Natural killer cell (primary cell): ENCODE measurements at regions not wholly inside any gene's neighbourhood (a gene's known extent, or its start where the extent isn't known, plus 50 kb on each side); places are given as distances from the start of the nearest gene placed in this dataset.

Experiments
- ATAC-seq, 3 donors: fragments of 150-1000 bp in 2 of 3; fragments of 200-7000 bp in 1 of 3; cut with Tn5 transposase; 1 replicate in 1 of 3; 2 replicates in 2 of 3; pipeline ENCODE4 v1.10.0; 2021; ENCODE audit warnings: mild to moderate bottlenecking in 2 of 3, moderate library complexity in 2 of 3
- DNase-seq, 2 donors: peaks; one replicate each; pipeline versions ENCODE4 v3.0.0 to v3.0.0-alpha.2; 2013 to 2021; ENCODE audit warnings: mixed read lengths in 1 of 2
- H3K27ac ChIP-seq: one replicate; pipeline ENCODE4 v1.5.1; 2013; ENCODE audit warnings: mild to moderate bottlenecking, low read length
- H3K27me3 ChIP-seq: one replicate; pipeline ENCODE4 v1.6.1; 2013; ENCODE audit warnings: low read length; ENCODE audit not compliant: control insufficient read depth, insufficient read depth
- H3K36me3 ChIP-seq: one replicate; pipeline ENCODE4 v1.6.1; 2013; ENCODE audit warnings: low read length; ENCODE audit not compliant: control insufficient read depth, insufficient read depth
- H3K4me1 ChIP-seq: one replicate; pipeline ENCODE4 v1.6.1; 2013; ENCODE audit warnings: low read length; ENCODE audit not compliant: control insufficient read depth, insufficient read depth
- H3K4me3 ChIP-seq: one replicate; pipeline ENCODE4 v1.5.1; 2013; ENCODE audit warnings: low read length
- H3K9me3 ChIP-seq: one replicate; pipeline ENCODE4 v1.6.1; 2013; ENCODE audit warnings: low read length; ENCODE audit not compliant: control insufficient read depth, insufficient read depth
- H3K27ac Mint-ChIP-seq, 2 donors: one replicate each; pipeline ENCODE4 v1.8.0; 2022; ENCODE audit warnings: mild to moderate bottlenecking in 2 of 2, mixed read lengths in 2 of 2, moderate library complexity in 1 of 2
- H3K27me3 Mint-ChIP-seq, 2 donors: one replicate each; pipeline ENCODE4 v1.8.0; 2022; ENCODE audit warnings: low read depth in 2 of 2, mixed read lengths in 2 of 2
- H3K36me3 Mint-ChIP-seq: one replicate; pipeline ENCODE4 v1.8.0; 2022; ENCODE audit warnings: mixed read lengths
- H3K4me1 Mint-ChIP-seq, 2 donors: one replicate each; pipeline ENCODE4 v1.8.0; 2022; ENCODE audit warnings: mixed read lengths in 2 of 2
- H3K4me3 Mint-ChIP-seq: one replicate; pipeline ENCODE4 v1.8.0; 2022; ENCODE audit warnings: mild to moderate bottlenecking, moderate library complexity, mixed read lengths
- H3K9me3 Mint-ChIP-seq, 2 donors: one replicate each; pipeline ENCODE4 v1.8.0; 2022; ENCODE audit warnings: mixed read lengths in 2 of 2
- CTCF ChIP-seq: fragments of 200-600 bp; IDR thresholded peaks from one replicate; pipeline ENCODE4 v1.8.0; 2022; ENCODE audit warnings: antibody characterized with exemption
- WGBS: methylation state at CpG from one replicate; pipeline ENCODE4 v1.1.7; 2013; ENCODE audit warnings: missing lambda C conversion rate; ENCODE audit not compliant: insufficient coverage; 5-methylcytosine and 5-hydroxymethylcytosine counted together
- intact Hi-C: fragments of 100-400 bp; cut with micrococcal nuclease; formaldehyde crosslinking; loops from one replicate; pipeline ENCODE4 v1.14.2; 2022

- intact Hi-C loops = no loop called here
Measured at GRCh38 chr2:65630643-65631042, 198.2 kb upstream of the SPRED2 start.

GRCh38 chr2:65628156-65628555 lies 195.8 kb upstream of the SPRED2 start:
- H3K9me3 ChIP-seq = no peaks in the 10 kb centered on the region
- no peak overlapping the region for H3K4me3 Mint-ChIP-seq
- no peak overlapping the region for H3K4me3 ChIP-seq
- H3K27me3 Mint-ChIP-seq = peaks cover 6 to 26% of the 10 kb centered on the region in 2 donors
- H3K27me3 ChIP-seq = no peaks in the 10 kb centered on the region
- H3K9me3 Mint-ChIP-seq = no peaks in the 10 kb centered on the region
- H3K27ac ChIP-seq = no peak overlapping the region
- no peaks in the 10 kb centered on the region for H3K36me3 ChIP-seq
- DNase-seq = no peak
- no peaks in the 10 kb centered on the region for H3K4me1 ChIP-seq
- no peaks in the 10 kb centered on the region for H3K4me1 Mint-ChIP-seq
- no peak overlapping the region for H3K27ac Mint-ChIP-seq
- WGBS = 95% methylated on average over 2 of the region's 2 CpGs
- no peak for ATAC-seq
- H3K36me3 Mint-ChIP-seq = no peaks in the 10 kb centered on the region
- intact Hi-C loops = no loop called here
- no peak for TF ChIP-seq CTCF

More at GRCh38 chr2:65630643-65631042, 198.2 kb upstream of the SPRED2 start:
- ATAC-seq = no peak
- no peak for DNase-seq
- H3K4me1 Mint-ChIP-seq = no peaks in the 10 kb centered on the region
- H3K4me1 ChIP-seq = no peaks in the 10 kb centered on the region
- 82% methylated on average over 3 of the region's 3 CpGs for WGBS
- H3K4me3 Mint-ChIP-seq = no peak overlapping the region
- no peaks in the 10 kb centered on the region for H3K9me3 ChIP-seq
- no peaks in the 10 kb centered on the region for H3K36me3 Mint-ChIP-seq
- H3K27ac ChIP-seq = no peak overlapping the region
- no peaks in the 10 kb centered on the region for H3K9me3 Mint-ChIP-seq
- H3K4me3 ChIP-seq = no peak overlapping the region
- no peaks in the 10 kb centered on the region for H3K36me3 ChIP-seq
- H3K27me3 Mint-ChIP-seq = peaks cover 6 to 32% of the 10 kb centered on the region in 2 donors
- H3K27ac Mint-ChIP-seq = no peak overlapping the region
- no peak for TF ChIP-seq CTCF
- H3K27me3 ChIP-seq = no peaks in the 10 kb centered on the region

GRCh38 chr2:65626831-65627230 lies 194.4 kb upstream of the SPRED2 start:
- no peak overlapping the region for H3K27ac Mint-ChIP-seq
- TF ChIP-seq CTCF = no peak
- ATAC-seq (no peak), DNase-seq (no peak)
- H3K4me3 Mint-ChIP-seq = no peak overlapping the region
- H3K36me3 Mint-ChIP-seq = no peaks in the 10 kb centered on the region
- Histone ChIP-seq H3K27ac (no peak overlapping the region), H3K4me1 (no peaks in the 10 kb centered on the region), H3K27me3 (no peaks in the 10 kb centered on the region), H3K9me3 (no peaks in the 10 kb centered on the region), H3K4me3 (no peak overlapping the region), H3K36me3 (no peaks in the 10 kb centered on the region)
- peaks cover 16 to 37% of the 10 kb centered on the region in 2 donors for H3K27me3 Mint-ChIP-seq
- H3K4me1 Mint-ChIP-seq = no peaks in the 10 kb centered on the region
- intact Hi-C loops = no loop called here
- no peaks in the 10 kb centered on the region for H3K9me3 Mint-ChIP-seq

GRCh38 chr2:65625982-65626381 lies 193.6 kb upstream of the SPRED2 start:
- H3K27me3 Mint-ChIP-seq = peaks cover 15 to 41% of the 10 kb centered on the region in 2 donors
- no peak overlapping the region for H3K4me3 ChIP-seq
- no peak for DNase-seq
- H3K9me3 Mint-ChIP-seq = no peaks in the 10 kb centered on the region
- no peak for ATAC-seq
- H3K36me3 ChIP-seq = no peaks in the 10 kb centered on the region
- no peak overlapping the region for H3K27ac ChIP-seq
- TF ChIP-seq CTCF = no peak
- no peak overlapping the region for H3K27ac Mint-ChIP-seq
- intact Hi-C loops = no loop called here
- no peaks in the 10 kb centered on the region for H3K36me3 Mint-ChIP-seq
- no peaks in the 10 kb centered on the region for H3K27me3 ChIP-seq
- H3K9me3 ChIP-seq = no peaks in the 10 kb centered on the region
- no peaks in the 10 kb centered on the region for H3K4me1 Mint-ChIP-seq
- no peak overlapping the region for H3K4me3 Mint-ChIP-seq
- no peaks in the 10 kb centered on the region for H3K4me1 ChIP-seq
